ENCODE measurements at regions not wholly inside any gene's neighbourhood (a gene's known extent, or its start where the extent isn't known, plus 50 kb on each side); places are given as distances from the start of the nearest gene placed in this dataset.

GRCh38 chr2:12448846-12449505, 267.8 kb upstream of the TRIB2 start:
- H3K4me3 ChIP-seq (ENCODE audit: low read depth, poor library complexity, severe bottlenecking): no peak overlapping the region
- no peak for DNase-seq (ENCODE audit: low spot score in 2 of 2)
- TF ChIP-seq POLR2A (IDR thresholded peaks at IDR 0.05) (no peak), CTCF (IDR thresholded peaks at IDR 0.05) (no peak)
- intact Hi-C loops (cut with DNase I; ENCODE audit: low total_unique reads): no loop called here
- WGBS, 2 donors: 84 to 85% methylated on average over 4 of the region's 4 CpGs

GRCh38 chr2:12451726-12452125, 265.0 kb upstream of the TRIB2 start:
- TF ChIP-seq POLR2A (IDR thresholded peaks at IDR 0.05) (no peak), CTCF (IDR thresholded peaks at IDR 0.05) (no peak)
- intact Hi-C loops (cut with DNase I; ENCODE audit: low total_unique reads): no loop called here
- no peak for DNase-seq (ENCODE audit: low spot score in 2 of 2)
- 34 to 36% methylated on average over 5 of the region's 5 CpGs for WGBS, 2 donors
- no peak overlapping the region for H3K4me3 ChIP-seq (ENCODE audit: low read depth, poor library complexity, severe bottlenecking)

GRCh38 chr2:12452185-12452584, 264.6 kb upstream of the TRIB2 start:
- intact Hi-C loops (cut with DNase I; ENCODE audit: low total_unique reads): no loop called here
- H3K4me3 ChIP-seq (ENCODE audit: low read depth, poor library complexity, severe bottlenecking): no peak overlapping the region
- no peak for DNase-seq (ENCODE audit: low spot score in 2 of 2)
- WGBS, 2 donors: 64 to 70% methylated on average over 2 of the region's 2 CpGs
- TF ChIP-seq POLR2A (IDR thresholded peaks at IDR 0.05): no peak
- TF ChIP-seq CTCF (IDR thresholded peaks at IDR 0.05): no peak

GRCh38 chr2:12453731-12454130, 263.0 kb upstream of the TRIB2 start:
- H3K4me3 ChIP-seq (ENCODE audit: low read depth, poor library complexity, severe bottlenecking): no peak overlapping the region
- WGBS, 2 donors: 86 to 88% methylated on average over 11 of the region's 11 CpGs
- intact Hi-C loops (cut with DNase I; ENCODE audit: low total_unique reads): no loop called here
- no peak for DNase-seq (ENCODE audit: low spot score in 2 of 2)
- TF ChIP-seq CTCF (IDR thresholded peaks at IDR 0.05): no peak
- no peak for TF ChIP-seq POLR2A (IDR thresholded peaks at IDR 0.05)

GRCh38 chr2:12455661-12456060, 261.1 kb upstream of the TRIB2 start:
- H3K4me3 ChIP-seq (ENCODE audit: low read depth, poor library complexity, severe bottlenecking): no peak overlapping the region
- 47 to 57% methylated on average over 2 of the region's 2 CpGs for whole genome bisulfite sequencing, 2 donors
- no peak for DNase-seq (ENCODE audit: low spot score in 2 of 2)
- TF ChIP-seq CTCF (IDR thresholded peaks at IDR 0.05) (no peak), POLR2A (IDR thresholded peaks at IDR 0.05) (no peak)
- intact Hi-C loops (cut with DNase I; ENCODE audit: low total_unique reads): no loop called here
